SU-DHL-6 (cell line): ENCODE measurements at regions not wholly inside any gene's neighbourhood (a gene's known extent, or its start where the extent isn't known, plus 50 kb on each side); places are given as distances from the start of the nearest gene placed in this dataset.

ENCODE experiments used
- H2AFZ ChIP-seq: fragments of 200-600 bp; sonication (generic); 2 replicates; pipeline ENCODE4 v1.6.1; 2014; ENCODE audit warnings: low read depth, mild to moderate bottlenecking, moderate library complexity, mixed read lengths, antibody characterized with exemption, low read length; ENCODE audit not compliant: severe bottlenecking
- H3F3A ChIP-seq: fragments of 200-600 bp; shearing (Covaris generic); 2 replicates; pipeline ENCODE4 v1.6.0; 2016; ENCODE audit warnings: antibody characterized with exemption, mild to moderate bottlenecking; ENCODE audit not compliant: insufficient read depth
- H3K27ac ChIP-seq: fragments of 200-600 bp; sonication (generic); 2 replicates; pipeline ENCODE4 v1.5.1; 2016; ENCODE audit warnings: low read depth, mild to moderate bottlenecking, low read length, moderate library complexity, mixed read lengths
- H3K27me3 ChIP-seq: fragments of 200-600 bp; sonication (generic), shearing (Covaris generic); 2 replicates; pipeline ENCODE4 v1.6.0; 2014; ENCODE audit warnings: mild to moderate bottlenecking, low read length
- H3K36me3 ChIP-seq: fragments of 200-600 bp; sonication (generic); 2 replicates; pipeline ENCODE4 v1.6.1; 2014; ENCODE audit warnings: mild to moderate bottlenecking, low read length, mixed read lengths
- H3K4me2 ChIP-seq: fragments of 300-600, 200-600 bp; shearing (Covaris generic), sonication (generic); 2 replicates; pipeline ENCODE4 v1.6.0; 2014; ENCODE audit warnings: low read length, low read depth, mild to moderate bottlenecking; ENCODE audit not compliant: poor library complexity, severe bottlenecking
- H3K4me3 ChIP-seq: fragments of 200-600 bp; sonication (generic); 2 replicates; pipeline ENCODE4 v1.5.1; 2014; ENCODE audit warnings: antibody characterized with exemption, low read length, mild to moderate bottlenecking, mixed read lengths; ENCODE audit not compliant: insufficient read depth, poor library complexity, severe bottlenecking
- H3K79me2 ChIP-seq: fragments of 200-600 bp; sonication (generic); 2 replicates; pipeline ENCODE4 v1.6.1; 2014; ENCODE audit warnings: mild to moderate bottlenecking, low read length, moderate library complexity; ENCODE audit not compliant: insufficient read depth
- H3K9ac ChIP-seq: fragments of 200-600 bp; sonication (generic); 2 replicates; pipeline ENCODE4 v1.7.0; 2014; ENCODE audit warnings: mild to moderate bottlenecking, low read length
- H3K9me2 ChIP-seq: fragments of 200-600 bp; sonication (generic); replicated peaks from 2 replicates; pipeline ENCODE4 v1.6.1; 2014; ENCODE audit warnings: low read length; ENCODE audit not compliant: insufficient read depth
- H3K9me3 ChIP-seq: fragments of 200-600 bp; sonication (generic); 2 replicates; pipeline ENCODE4 v1.6.1; 2014; ENCODE audit warnings: low read length, mixed read lengths; ENCODE audit not compliant: insufficient read depth
- H4K20me1 ChIP-seq: fragments of 200-600 bp; sonication (generic); 2 replicates; pipeline ENCODE4 v1.6.1; 2014; ENCODE audit warnings: low read depth, mild to moderate bottlenecking, antibody characterized with exemption, low read length, moderate library complexity, mixed read lengths
- EZH2phosphoT487 ChIP-seq: fragments of 200-600 bp; sonication (generic), shearing (Covaris generic); conservative IDR thresholded peaks from 2 replicates; pipeline ENCODE4 v1.6.1; 2018; ENCODE audit warnings: mild to moderate bottlenecking, antibody characterized with exemption, low read length, moderate library complexity, mixed read lengths
- TF ChIP-seq, protein P1 (sequence below): fragments of 200-600 bp; sonication (generic); IDR thresholded peaks from one replicate; pipeline ENCODE4 v1.5.1; 2017; ENCODE audit warnings: antibody characterized with exemption, mild to moderate bottlenecking, low read length, moderate library complexity; ENCODE audit not compliant: insufficient read depth, poor library complexity, severe bottlenecking

DNA sequence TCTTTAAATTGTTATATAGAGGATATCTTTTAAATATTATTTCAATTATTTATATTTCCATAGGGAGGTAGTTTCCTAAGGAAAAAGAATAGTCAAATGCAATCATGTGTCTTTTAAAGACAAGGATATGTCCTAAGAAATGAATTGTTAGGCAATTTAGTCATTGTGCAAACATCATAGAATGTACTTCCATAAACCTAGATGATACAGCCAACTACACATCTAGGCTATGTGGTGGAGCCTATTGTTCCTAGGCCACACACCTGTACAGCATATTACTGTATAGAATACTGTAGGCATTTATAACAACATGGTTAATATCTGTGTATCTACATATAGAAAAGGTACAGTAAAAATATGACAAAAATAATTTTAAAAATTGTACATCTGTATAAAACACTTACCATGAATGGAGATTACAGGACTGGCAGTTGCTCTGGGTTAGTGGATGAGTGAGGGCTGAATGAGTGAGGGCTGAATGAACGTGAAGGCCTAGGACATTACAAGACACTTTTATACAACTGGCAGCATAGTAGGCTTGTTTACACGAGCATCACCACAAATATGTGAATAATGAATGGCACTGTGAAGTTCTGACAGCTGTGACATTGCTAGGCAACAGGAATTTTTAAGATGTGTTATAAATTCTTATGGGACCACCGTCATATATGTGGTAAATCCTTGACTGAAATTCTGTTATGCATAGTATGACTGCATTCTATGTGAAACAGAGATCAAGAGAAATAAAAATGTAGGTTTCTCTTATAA is 1879.0 kb upstream of the RAG2 start:
- no peaks in the 10 kb centered on the region for H3K27me3 ChIP-seq
- H3F3A ChIP-seq = no peaks in the 10 kb centered on the region
- H3K9me3 ChIP-seq = no peaks in the 10 kb centered on the region
- H2AFZ ChIP-seq = no peak overlapping the region
- no peak overlapping the region for H3K9ac ChIP-seq
- TF ChIP-seq, protein P1, sequence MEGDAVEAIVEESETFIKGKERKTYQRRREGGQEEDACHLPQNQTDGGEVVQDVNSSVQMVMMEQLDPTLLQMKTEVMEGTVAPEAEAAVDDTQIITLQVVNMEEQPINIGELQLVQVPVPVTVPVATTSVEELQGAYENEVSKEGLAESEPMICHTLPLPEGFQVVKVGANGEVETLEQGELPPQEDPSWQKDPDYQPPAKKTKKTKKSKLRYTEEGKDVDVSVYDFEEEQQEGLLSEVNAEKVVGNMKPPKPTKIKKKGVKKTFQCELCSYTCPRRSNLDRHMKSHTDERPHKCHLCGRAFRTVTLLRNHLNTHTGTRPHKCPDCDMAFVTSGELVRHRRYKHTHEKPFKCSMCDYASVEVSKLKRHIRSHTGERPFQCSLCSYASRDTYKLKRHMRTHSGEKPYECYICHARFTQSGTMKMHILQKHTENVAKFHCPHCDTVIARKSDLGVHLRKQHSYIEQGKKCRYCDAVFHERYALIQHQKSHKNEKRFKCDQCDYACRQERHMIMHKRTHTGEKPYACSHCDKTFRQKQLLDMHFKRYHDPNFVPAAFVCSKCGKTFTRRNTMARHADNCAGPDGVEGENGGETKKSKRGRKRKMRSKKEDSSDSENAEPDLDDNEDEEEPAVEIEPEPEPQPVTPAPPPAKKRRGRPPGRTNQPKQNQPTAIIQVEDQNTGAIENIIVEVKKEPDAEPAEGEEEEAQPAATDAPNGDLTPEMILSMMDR = no peak
- TF ChIP-seq EZH2phosphoT487 = no peak
- H3K9me2 ChIP-seq = no peaks in the 10 kb centered on the region
- no peaks in the 10 kb centered on the region for H3K79me2 ChIP-seq
- no peaks in the 10 kb centered on the region for H4K20me1 ChIP-seq
- H3K36me3 ChIP-seq = no peaks in the 10 kb centered on the region
- H3K27ac ChIP-seq = no peak overlapping the region
- H3K4me3 ChIP-seq = no peak overlapping the region
- H3K4me2 ChIP-seq = no peak overlapping the region

DNA sequence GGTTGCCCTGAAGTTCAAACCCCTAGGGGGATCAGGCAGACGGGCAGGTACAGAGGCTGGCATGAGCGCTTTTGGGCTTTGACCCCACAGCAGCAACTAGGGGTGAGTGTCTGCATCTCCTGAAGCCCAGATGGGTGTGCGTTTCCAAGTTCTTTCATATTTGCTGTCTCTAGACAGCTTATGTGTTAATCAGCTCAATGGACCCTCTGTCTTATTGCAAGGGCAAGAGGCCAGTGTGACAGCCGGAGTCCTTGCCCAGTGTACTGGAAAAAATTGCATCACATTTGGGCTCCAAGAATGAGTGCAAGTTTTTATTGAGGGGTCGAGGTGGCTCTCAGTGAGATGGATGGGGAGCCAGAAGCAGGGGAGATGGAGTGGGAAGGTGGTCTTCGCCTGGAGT is 1863.7 kb upstream of the RAG2 start:
- Histone ChIP-seq H3K9me3 (no peaks in the 10 kb centered on the region), H3F3A (no peaks in the 10 kb centered on the region), H3K4me2 (no peak overlapping the region), H3K9ac (no peak overlapping the region), H3K4me3 (no peak overlapping the region), H3K27ac (no peak overlapping the region), H4K20me1 (no peaks in the 10 kb centered on the region), H3K27me3 (no peaks in the 10 kb centered on the region), H3K36me3 (no peaks in the 10 kb centered on the region), H3K79me2 (no peaks in the 10 kb centered on the region), H3K9me2 (no peaks in the 10 kb centered on the region), H2AFZ (no peak overlapping the region)
- TF ChIP-seq, protein P1 = no peak
- no peak for TF ChIP-seq EZH2phosphoT487

DNA sequence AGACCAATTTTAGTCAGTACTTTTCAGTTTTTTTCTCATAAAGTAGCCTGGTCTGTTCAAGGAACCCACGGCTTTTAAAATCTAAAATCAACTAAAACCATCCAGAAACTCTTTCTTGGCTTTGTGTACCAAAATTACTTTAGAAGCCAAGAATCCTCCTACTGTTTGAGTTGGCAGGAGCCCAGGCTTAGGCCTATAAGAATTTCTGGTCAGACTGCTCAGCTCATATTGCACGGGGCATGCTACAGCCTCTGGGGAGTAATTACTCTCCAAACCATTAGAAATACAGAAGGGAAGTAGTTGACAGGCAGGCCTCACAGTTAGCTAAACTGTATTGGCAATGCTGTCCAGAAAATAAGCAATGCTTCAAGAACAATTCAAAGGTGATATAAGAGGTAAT is 1862.9 kb upstream of the RAG2 start:
- no peaks in the 10 kb centered on the region for H3K36me3 ChIP-seq
- no peaks in the 10 kb centered on the region for H3K79me2 ChIP-seq
- H3K9me3 ChIP-seq = no peaks in the 10 kb centered on the region
- no peak overlapping the region for H3K9ac ChIP-seq
- no peak overlapping the region for H3K4me2 ChIP-seq
- no peak for TF ChIP-seq EZH2phosphoT487
- TF ChIP-seq, protein P1 = no peak
- H3K27me3 ChIP-seq = no peaks in the 10 kb centered on the region
- H3K9me2 ChIP-seq = no peaks in the 10 kb centered on the region
- no peaks in the 10 kb centered on the region for H4K20me1 ChIP-seq
- no peak overlapping the region for H2AFZ ChIP-seq
- H3K27ac ChIP-seq = no peak overlapping the region
- no peaks in the 10 kb centered on the region for H3F3A ChIP-seq
- no peak overlapping the region for H3K4me3 ChIP-seq
